Vagina (tissue), 2 donors: ENCODE measurements at regions not wholly inside any gene's neighbourhood (a gene's known extent, or its start where the extent isn't known, plus 50 kb on each side); places are given as distances from the start of the nearest gene placed in this dataset.

ENCODE experiments used
- CTCF ChIP-seq, 3 experiments: fragments of 450-650 bp in 2 of 3; fragments of 200-600 bp in 1 of 3; sonication (generic) in 1 of 3; IDR thresholded peaks; one replicate each; pipeline ENCODE4 v1.5.1; 2017 to 2019; ENCODE audit warnings: antibody characterized with exemption in 3 of 3, mild to moderate bottlenecking in 2 of 3, moderate library complexity in 2 of 3
- POLR2A ChIP-seq, 2 donors: fragments of 450-650 bp; IDR thresholded peaks; one replicate each; pipeline ENCODE4 v1.6.1; 2017; ENCODE audit warnings: antibody characterized with exemption in 2 of 2, mild to moderate bottlenecking in 2 of 2, moderate library complexity in 2 of 2
- POLR2AphosphoS5 ChIP-seq, 2 donors: sonication (generic); formaldehyde crosslinking; IDR thresholded peaks; one replicate each; pipeline ENCODE4 v1.9.0; 2017; ENCODE audit warnings: antibody characterized with exemption in 2 of 2, mild to moderate bottlenecking in 2 of 2, low read depth in 1 of 2; ENCODE audit not compliant: insufficient read depth in 1 of 2

DNA sequence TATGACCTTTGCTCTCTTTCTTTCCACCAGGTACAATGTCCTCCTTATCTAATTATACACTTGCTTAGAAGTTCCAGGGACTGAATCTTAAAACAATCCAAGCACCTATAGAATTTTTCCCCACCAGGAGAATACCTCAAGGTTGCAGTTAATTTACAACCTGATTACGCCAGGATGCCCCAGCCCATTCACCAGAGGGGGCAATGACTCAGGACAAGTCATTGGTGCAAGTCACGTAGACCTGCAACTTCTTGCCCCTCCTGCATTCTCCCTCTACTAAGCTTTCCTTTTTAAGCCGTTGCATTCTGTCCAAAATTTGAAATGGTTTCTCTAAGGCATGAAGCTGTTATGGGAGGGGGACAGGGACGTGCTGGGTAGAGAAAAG, 111.1 kb upstream of the SCAF11 start:
- TF ChIP-seq CTCF (IDR thresholded peaks at IDR 0.05) (no peak), POLR2A (IDR thresholded peaks at IDR 0.05) (no peak), POLR2AphosphoS5 (IDR thresholded peaks at IDR 0.05; ENCODE audit: insufficient read depth in 1 of 2, low read depth in 1 of 2) (no peak)
